ENCODE measurements at regions not wholly inside any gene's neighbourhood (a gene's known extent, or its start where the extent isn't known, plus 50 kb on each side); places are given as distances from the start of the nearest gene placed in this dataset.

DNA sequence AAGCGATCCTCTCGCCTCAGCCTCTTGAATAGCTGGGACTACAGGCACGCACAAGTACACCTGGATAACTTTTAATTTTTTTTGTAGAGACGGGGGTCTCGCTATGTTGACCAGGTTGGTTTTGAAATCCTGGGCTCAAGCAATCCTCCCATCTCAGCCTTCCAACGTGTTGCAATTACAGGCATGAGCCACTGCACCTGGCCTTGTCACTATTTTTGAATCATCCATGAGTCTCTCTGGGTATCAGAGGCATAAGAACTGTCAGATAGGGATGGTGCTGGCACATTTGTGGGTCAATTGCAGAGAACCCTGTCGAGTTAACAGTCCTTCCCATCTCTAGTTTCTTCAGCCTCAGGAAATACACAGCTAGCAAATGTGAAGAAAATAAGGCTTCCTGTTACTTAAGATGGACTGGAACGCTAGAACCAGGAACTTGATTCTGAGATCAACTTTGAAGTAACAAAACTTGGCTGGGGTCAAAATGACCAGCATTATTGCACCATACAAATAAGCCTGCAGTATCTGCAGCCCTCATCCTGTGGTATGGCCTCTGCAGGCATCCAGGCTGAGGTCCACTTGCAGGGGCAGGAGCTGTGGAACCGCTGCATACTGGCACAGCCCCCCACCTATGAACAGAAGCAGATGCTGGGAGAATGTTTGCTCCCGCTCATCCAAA, 124.3 kb upstream of the GADD45A start (continued):
- TF ChIP-seq HDAC2 (IDR thresholded peaks at IDR 0.05; ENCODE audit: borderline replicate concordance in 1 of 2, low read depth in 2 of 2, low read length in 2 of 2) (no peak), CTBP2 (IDR thresholded peaks at IDR 0.05; ENCODE audit: borderline replicate concordance, insufficient read depth, insufficient read length, low read length) (no peak)

Measured in H1 (cell line).